Upper lobe of left lung (tissue), 4 donors: ENCODE measurements at regions not wholly inside any gene's neighbourhood (a gene's known extent, or its start where the extent isn't known, plus 50 kb on each side); places are given as distances from the start of the nearest gene placed in this dataset.

Source experiments
- POLR2AphosphoS5 ChIP-seq, 2 donors: sonication (generic); formaldehyde crosslinking; IDR thresholded peaks; one replicate each; pipeline ENCODE4 v1.5.1; 2017; ENCODE audit warnings: antibody characterized with exemption in 2 of 2
- TF ChIP-seq, protein P1 (sequence below), 6 experiments: fragments of 450-650 bp in 4 of 6; fragments of 200-600 bp in 2 of 6; sonication (generic) in 2 of 6; IDR thresholded peaks; one replicate each; pipeline ENCODE4 v1.5.1; 2016 to 2019; ENCODE audit warnings: antibody characterized with exemption in 6 of 6

DNA sequence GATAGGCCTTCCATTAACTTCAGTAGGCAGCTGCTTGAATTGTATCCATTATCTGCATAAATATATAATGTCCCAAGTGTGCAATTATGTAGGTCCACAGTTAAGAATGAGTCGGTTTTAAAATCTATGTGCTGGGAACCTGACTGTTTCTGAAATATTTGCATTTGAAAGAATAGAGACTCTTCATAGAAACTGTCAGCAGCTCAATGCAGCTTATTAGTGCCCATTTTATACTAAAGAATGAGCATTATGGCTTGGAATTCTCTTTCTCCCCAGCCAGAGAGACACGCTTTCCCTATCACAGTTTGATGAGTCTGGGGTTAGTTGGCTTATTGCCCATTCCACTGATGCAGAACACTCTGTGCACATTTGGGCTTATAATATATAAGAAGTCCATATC, 202.0 kb upstream of the PCDH7 start:
- TF ChIP-seq, protein P1, sequence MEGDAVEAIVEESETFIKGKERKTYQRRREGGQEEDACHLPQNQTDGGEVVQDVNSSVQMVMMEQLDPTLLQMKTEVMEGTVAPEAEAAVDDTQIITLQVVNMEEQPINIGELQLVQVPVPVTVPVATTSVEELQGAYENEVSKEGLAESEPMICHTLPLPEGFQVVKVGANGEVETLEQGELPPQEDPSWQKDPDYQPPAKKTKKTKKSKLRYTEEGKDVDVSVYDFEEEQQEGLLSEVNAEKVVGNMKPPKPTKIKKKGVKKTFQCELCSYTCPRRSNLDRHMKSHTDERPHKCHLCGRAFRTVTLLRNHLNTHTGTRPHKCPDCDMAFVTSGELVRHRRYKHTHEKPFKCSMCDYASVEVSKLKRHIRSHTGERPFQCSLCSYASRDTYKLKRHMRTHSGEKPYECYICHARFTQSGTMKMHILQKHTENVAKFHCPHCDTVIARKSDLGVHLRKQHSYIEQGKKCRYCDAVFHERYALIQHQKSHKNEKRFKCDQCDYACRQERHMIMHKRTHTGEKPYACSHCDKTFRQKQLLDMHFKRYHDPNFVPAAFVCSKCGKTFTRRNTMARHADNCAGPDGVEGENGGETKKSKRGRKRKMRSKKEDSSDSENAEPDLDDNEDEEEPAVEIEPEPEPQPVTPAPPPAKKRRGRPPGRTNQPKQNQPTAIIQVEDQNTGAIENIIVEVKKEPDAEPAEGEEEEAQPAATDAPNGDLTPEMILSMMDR (IDR thresholded peaks at IDR 0.05) = no peak
- TF ChIP-seq POLR2AphosphoS5 (IDR thresholded peaks at IDR 0.05) = no peak
